ENCODE measurements at regions not wholly inside any gene's neighbourhood (a gene's known extent, or its start where the extent isn't known, plus 50 kb on each side); places are given as distances from the start of the nearest gene placed in this dataset.
"Not testable (repeated sequence)": the region's sequence is repeated elsewhere in the genome, so short reads cannot be mapped to it uniquely, and the experiment has no call there.

DNA sequence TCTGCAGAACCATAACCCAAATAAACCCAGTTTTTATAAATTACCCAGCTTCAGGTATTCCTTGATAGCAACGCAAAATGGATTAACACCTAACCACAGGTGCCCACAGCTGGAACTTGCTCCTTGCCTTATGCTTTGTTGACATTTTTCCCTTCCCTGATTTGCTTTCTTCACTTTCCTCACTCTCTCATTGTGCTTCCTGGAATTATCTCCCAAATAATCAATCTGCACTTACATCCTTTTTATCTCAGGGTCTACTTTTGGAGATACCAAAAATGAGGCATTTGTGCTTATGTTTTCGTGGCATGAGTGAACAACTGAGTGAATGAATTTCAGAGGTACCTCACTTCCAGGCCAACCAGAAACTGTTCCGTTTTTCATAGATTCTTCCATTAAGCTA lies 374.3 kb downstream of the DOK5 start:
- DNase-seq (ENCODE audit: low read depth): no peak

DNA sequence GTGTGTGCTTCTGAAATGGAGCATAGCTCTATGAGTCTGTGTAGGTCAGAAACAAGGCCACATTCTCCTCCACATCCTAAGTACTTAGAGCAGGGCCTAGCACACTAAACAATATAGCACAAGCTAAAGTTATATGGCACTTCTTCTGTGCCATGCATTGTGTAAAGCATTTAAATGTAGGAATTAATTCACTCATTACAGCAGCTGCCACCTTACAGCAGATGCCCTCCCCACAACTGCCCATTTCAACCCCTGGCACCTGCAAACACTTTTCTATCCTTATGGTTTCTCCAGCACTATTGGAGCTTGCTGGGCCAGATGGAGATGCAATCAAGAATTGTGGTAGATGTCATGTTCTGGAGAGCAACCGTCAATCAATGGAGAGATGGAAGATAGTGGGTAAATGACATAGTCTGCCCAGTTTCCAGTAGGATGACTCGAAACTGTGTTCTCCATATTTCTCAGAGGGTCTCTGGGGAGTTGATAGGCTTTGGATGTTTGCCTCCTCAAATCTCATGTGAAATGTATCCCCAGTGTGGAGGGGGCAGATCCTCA lies 373.7 kb downstream of the DOK5 start:
- no peak for DNase-seq (ENCODE audit: low read depth)

- no peak for DNase-seq (ENCODE audit: low read depth)
Measured at GRCh38 chr20:54848262-54848661, 372.9 kb downstream of the DOK5 start.

DNA sequence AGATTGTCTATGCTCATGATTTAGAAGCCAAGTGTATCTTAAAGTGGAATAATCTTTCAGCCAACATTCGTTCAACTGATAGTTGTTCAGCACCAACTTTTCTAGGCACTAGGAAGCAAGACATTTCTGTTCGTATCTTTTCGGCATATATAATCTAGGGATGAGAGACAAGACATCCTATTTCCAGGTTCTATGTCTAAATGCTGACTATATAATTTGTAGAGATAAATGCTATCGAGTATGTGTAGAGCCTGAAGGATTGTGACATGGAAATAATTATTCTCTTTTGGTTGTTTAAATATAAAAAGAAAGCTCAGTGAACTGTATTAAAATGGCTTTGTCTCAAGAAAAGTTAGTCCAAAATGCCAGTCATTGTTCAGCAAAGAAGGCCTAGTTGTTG lies 371.6 kb downstream of the DOK5 start:
- DNase-seq (ENCODE audit: low read depth): no peak

DNA sequence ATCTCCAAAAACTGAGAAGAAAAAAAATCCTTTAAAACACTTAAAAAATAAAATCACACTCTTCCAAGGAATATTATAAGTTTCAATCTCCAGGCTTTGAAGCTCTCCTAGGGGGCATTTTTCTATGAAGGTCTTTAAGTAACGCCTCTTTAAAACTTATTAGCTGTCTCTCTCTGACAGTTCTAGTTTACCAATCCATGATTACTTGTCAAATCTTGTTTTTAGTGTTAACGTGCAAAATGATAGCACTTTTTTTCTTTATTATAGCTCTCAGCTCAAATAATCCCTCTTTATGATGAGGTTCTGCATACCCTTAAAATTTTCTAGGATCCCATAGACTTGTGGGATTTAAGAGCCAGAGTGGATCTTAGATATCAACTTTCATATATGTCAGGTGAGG lies 369.0 kb downstream of the DOK5 start:
- no peak for DNase-seq (ENCODE audit: low read depth)

GRCh38 chr20:54843865-54844264 lies 368.5 kb downstream of the DOK5 start:
- DNase-seq (ENCODE audit: low read depth): no peak

DNA sequence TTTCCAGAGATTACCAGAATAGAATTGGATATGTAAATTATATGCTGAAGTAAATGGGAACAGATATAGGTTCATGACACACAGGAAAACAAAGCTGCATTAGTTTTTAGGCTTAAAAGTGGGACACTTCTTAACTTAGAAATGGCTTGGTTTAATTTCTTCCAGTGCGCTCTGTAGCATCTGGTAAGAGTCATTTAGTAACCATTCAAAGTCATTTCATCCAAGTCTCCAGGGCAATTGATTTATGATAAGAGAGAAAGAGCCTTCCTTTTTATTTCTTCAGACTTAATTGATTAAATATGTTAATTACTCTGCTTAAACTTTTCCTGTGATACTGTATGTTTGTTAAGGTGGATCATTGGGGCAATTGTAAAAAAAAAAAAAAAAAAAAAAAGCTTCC lies 368.0 kb downstream of the DOK5 start:
- no peak for DNase-seq (ENCODE audit: low read depth)

- DNase-seq (ENCODE audit: low read depth): no peak
Measured at GRCh38 chr20:54839224-54839623, 363.8 kb downstream of the DOK5 start.

DNA sequence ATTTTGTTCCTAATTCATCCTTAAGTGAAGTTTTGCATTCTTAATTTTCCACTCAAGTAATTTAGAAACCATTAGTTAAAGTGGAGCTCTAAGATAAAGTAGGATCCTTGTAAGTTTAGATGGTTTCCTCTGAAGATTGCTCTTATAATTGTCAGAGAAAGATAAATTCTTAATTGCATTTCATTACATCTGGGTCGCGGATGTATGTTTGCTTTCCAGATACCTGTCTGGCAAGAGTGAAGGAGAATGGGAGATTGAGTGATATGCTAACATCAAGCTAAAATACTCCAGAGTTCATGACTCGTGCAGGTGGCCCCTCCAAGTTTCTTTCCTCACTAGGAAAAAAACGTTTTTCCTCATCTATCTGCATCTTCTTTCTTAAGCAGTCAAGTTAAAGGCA lies 361.8 kb downstream of the DOK5 start:
- no peak for DNase-seq (ENCODE audit: low read depth)

- no peak for DNase-seq (ENCODE audit: low read depth)
Measured at GRCh38 chr20:54822386-54822785, 347.0 kb downstream of the DOK5 start.

DNA sequence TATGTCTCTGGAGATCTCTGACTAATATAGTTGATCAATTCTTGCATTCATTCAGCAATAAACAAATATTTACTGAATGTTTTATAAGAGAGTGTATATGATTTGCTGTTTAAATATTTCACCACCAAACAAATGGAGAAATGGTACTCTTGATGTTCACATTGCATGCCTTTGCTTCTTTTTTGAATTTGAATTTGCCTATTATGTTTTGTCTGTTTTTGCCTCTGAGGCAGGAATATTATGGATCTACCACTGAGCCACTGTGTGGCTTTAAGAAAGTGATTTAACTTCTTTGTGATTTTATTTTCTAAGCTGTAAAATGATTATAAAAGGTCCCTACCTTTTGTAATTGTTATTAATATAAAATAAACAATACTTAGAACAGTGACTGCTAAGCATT lies 345.0 kb downstream of the DOK5 start:
- no peak for DNase-seq (ENCODE audit: low read depth)

DNA sequence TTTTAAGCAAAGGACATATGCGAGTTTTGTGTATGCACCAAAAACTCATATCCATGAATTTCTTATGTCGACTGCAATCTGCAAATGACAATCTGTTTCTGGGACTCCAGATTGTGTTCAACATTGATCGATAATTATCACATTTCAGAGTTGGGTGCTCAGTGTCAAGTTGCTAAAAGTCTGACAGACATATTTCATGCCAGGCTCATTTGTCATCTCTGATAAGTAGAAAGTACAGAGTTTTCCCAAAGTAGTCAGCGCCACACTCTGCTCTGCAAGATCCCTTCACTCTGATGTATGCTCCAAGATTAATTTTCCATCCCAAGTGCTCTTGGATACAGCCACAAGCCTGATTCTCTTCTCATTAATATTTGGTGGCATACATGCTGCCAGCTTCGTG lies 331.1 kb downstream of the DOK5 start:
- DNase-seq (ENCODE audit: low read depth): no peak

DNA sequence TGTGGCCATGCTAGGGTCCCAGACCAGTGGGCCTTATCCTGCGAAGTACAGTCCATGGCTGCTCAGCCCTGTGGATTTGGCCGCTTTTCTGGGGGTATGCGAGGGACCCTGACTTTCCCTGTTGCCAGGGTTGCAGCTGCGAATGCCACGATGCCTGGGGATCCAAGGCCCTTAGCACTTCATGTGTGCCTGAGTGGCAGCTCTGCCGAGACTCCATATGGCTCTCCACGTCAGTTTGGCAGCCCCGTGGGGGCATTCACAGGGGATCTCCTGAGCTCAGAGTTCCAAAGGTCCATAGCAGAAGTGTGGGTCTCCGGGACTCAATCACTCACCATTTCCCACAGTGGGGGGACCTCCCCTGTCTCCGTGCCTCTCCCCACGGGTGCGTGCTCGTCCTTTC lies 319.5 kb downstream of the DOK5 start:
- no peak for DNase-seq (ENCODE audit: low read depth)

GRCh38 chr20:54794110-54794509 lies 318.7 kb downstream of the DOK5 start:
- no peak for DNase-seq (ENCODE audit: low read depth)

DNA sequence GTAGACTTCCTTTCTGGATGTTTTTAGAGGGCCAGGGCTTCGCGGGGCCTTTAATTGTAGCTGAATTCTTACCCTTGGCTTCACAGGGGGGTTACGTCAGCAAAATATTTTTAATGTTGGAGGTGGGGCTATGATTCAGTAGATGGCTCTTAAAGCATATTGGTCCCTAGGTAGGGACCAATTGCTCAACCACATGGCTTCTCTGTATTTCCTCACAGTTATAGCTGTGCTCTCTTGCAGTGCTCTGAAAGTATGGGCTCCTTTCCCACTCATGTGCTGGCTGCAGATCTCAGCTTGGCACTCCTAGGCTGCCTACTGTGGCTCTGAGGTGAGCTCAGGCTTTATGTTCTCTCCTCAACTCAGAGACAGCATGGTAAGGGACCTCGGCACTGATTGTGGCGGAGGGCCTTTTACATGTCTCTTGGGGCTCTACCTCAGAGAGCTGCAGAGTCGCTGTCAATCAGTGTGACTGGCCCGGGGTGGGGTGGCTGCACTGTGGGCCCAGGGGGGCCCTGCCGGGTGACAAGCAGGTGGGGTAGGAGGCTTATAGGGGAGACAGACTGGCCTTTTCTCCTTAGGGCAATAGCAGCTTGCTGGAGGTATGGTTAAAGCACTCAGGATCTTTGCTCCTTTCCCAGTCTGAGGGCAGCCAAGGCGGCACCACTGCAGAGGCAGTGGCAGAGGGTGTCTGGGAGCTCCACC lies 318.0 kb downstream of the DOK5 start:
- DNase-seq (ENCODE audit: low read depth): no peak

- no peak for DNase-seq (ENCODE audit: low read depth)
Measured at GRCh38 chr20:54792688-54793087, 317.3 kb downstream of the DOK5 start.

GRCh38 chr20:54788260-54788659 lies 312.9 kb downstream of the DOK5 start:
- DNase-seq (ENCODE audit: low read depth): not testable (repeated sequence)

DNA sequence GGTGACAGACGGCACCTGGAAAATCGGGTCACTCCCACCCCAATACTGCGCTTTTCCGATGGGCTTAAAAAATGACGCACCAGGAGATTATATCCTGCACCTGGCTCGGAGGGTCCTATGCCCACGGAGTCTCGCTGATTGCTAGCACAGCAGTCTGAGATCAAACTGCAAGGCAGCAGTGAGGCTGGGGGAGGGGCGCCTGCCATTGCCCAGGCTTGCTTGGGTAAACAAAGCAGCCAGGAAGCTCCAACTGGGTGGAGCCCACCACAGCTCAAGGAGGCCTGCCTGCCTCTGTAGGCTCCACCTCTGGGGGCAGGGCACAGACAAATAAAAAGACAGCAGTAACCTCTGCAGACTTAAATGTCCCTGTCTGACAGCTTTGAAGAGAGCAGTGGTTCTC lies 307.4 kb downstream of the DOK5 start:
- DNase-seq (ENCODE audit: low read depth): not testable (repeated sequence)

- no peak for DNase-seq (ENCODE audit: low read depth)
Measured at GRCh38 chr20:54774426-54774825, 299.0 kb downstream of the DOK5 start.

DNA sequence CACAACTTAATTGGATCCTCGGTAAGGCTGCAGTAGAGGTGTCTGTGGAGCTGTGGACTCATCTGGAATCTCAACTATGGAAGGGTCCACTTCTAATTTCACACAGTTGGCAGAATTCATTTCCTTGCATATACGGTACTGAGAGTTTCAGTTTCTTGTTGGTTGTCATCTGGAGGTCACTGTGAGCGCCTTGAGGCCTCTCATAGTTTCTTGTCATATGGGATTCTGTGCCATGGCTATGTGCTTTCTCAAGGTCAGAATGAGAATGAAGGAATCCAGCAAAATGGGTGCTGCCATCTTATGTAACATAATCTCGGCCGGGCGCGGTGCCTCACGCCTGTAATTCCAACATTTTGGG lies 298.2 kb downstream of the DOK5 start:
- no peak for DNase-seq (ENCODE audit: low read depth)

DNA sequence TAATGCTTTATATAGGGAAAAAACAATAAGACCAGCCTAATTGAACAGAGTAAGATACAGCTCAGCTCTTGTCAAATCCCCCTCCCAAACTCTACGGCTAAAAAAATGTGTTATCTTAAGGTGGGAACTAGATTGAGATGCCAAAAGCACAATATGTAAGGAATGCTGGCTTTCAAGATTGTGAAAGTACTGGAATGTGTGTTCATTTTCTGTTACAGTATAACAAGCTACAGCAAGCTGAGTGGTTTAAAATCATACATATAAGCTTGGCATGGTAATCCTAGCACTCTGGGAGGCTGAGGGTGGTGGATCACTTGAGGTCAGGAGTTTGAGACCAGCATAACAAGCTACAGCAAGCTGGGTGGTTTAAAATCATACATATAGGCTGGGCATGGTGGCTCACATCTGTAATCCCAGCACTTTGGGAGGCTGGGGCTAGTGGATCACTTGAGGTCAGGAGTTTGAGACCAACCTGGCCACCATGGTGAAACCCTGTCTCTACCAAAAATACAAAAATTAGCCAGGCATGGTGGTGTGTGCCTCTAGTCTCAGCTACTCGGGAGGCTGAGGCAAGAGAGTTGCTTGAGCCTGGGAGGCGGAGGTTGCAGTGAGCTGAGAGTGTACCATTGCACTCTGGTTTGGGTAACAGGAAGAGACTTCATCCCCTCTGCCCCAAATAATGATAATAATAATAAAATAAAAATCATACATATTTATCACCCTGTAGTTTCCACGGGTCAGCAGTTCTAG lies 297.7 kb downstream of the DOK5 start:
- no peak for DNase-seq (ENCODE audit: low read depth)

- DNase-seq (ENCODE audit: low read depth): no peak
Measured at GRCh38 chr20:54766483-54766882, 291.1 kb downstream of the DOK5 start.

DNA sequence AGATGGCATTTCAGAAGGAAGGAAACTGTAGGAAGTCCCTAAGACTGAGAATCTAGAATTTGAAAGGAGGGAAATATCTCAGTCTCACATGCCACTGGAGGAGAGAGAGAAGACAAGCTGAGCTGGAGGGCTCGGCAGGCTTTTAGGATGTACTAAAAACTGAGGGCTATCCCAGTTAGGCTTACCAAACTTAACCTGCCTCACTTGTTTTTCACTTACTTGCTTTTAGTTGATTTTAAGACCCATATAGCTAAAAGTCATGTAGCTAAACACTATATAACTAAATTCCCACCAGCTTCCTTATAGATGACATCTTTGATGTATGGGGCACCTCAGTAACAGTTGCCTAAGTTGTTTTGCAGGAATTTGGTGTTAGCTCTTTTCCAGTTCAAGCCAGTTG lies 288.0 kb downstream of the DOK5 start:
- no peak for DNase-seq (ENCODE audit: low read depth)

Measured in LHCN-M2 (cell line).